SU-DHL-6 (cell line): ENCODE measurements at regions not wholly inside any gene's neighbourhood (a gene's known extent, or its start where the extent isn't known, plus 50 kb on each side); places are given as distances from the start of the nearest gene placed in this dataset.

Experiments
- H2AFZ ChIP-seq: fragments of 200-600 bp; sonication (generic); 2 replicates; pipeline ENCODE4 v1.6.1; 2014; ENCODE audit warnings: low read depth, mild to moderate bottlenecking, moderate library complexity, mixed read lengths, antibody characterized with exemption, low read length; ENCODE audit not compliant: severe bottlenecking
- H3F3A ChIP-seq: fragments of 200-600 bp; shearing (Covaris generic); 2 replicates; pipeline ENCODE4 v1.6.0; 2016; ENCODE audit warnings: antibody characterized with exemption, mild to moderate bottlenecking; ENCODE audit not compliant: insufficient read depth
- H3K27ac ChIP-seq: fragments of 200-600 bp; sonication (generic); 2 replicates; pipeline ENCODE4 v1.5.1; 2016; ENCODE audit warnings: low read depth, mild to moderate bottlenecking, low read length, moderate library complexity, mixed read lengths
- H3K27me3 ChIP-seq: fragments of 200-600 bp; sonication (generic), shearing (Covaris generic); 2 replicates; pipeline ENCODE4 v1.6.0; 2014; ENCODE audit warnings: mild to moderate bottlenecking, low read length
- H3K36me3 ChIP-seq: fragments of 200-600 bp; sonication (generic); 2 replicates; pipeline ENCODE4 v1.6.1; 2014; ENCODE audit warnings: mild to moderate bottlenecking, low read length, mixed read lengths
- H3K4me2 ChIP-seq: fragments of 300-600, 200-600 bp; shearing (Covaris generic), sonication (generic); 2 replicates; pipeline ENCODE4 v1.6.0; 2014; ENCODE audit warnings: low read length, low read depth, mild to moderate bottlenecking; ENCODE audit not compliant: poor library complexity, severe bottlenecking
- H3K4me3 ChIP-seq: fragments of 200-600 bp; sonication (generic); 2 replicates; pipeline ENCODE4 v1.5.1; 2014; ENCODE audit warnings: antibody characterized with exemption, low read length, mild to moderate bottlenecking, mixed read lengths; ENCODE audit not compliant: insufficient read depth, poor library complexity, severe bottlenecking
- H3K79me2 ChIP-seq: fragments of 200-600 bp; sonication (generic); 2 replicates; pipeline ENCODE4 v1.6.1; 2014; ENCODE audit warnings: mild to moderate bottlenecking, low read length, moderate library complexity; ENCODE audit not compliant: insufficient read depth
- H3K9ac ChIP-seq: fragments of 200-600 bp; sonication (generic); 2 replicates; pipeline ENCODE4 v1.7.0; 2014; ENCODE audit warnings: mild to moderate bottlenecking, low read length
- H3K9me2 ChIP-seq: fragments of 200-600 bp; sonication (generic); replicated peaks from 2 replicates; pipeline ENCODE4 v1.6.1; 2014; ENCODE audit warnings: low read length; ENCODE audit not compliant: insufficient read depth
- H3K9me3 ChIP-seq: fragments of 200-600 bp; sonication (generic); 2 replicates; pipeline ENCODE4 v1.6.1; 2014; ENCODE audit warnings: low read length, mixed read lengths; ENCODE audit not compliant: insufficient read depth
- H4K20me1 ChIP-seq: fragments of 200-600 bp; sonication (generic); 2 replicates; pipeline ENCODE4 v1.6.1; 2014; ENCODE audit warnings: low read depth, mild to moderate bottlenecking, antibody characterized with exemption, low read length, moderate library complexity, mixed read lengths
- EZH2phosphoT487 ChIP-seq: fragments of 200-600 bp; sonication (generic), shearing (Covaris generic); conservative IDR thresholded peaks from 2 replicates; pipeline ENCODE4 v1.6.1; 2018; ENCODE audit warnings: mild to moderate bottlenecking, antibody characterized with exemption, low read length, moderate library complexity, mixed read lengths
- TF ChIP-seq, protein P1 (sequence below): fragments of 200-600 bp; sonication (generic); IDR thresholded peaks from one replicate; pipeline ENCODE4 v1.5.1; 2017; ENCODE audit warnings: antibody characterized with exemption, mild to moderate bottlenecking, low read length, moderate library complexity; ENCODE audit not compliant: insufficient read depth, poor library complexity, severe bottlenecking

- Histone ChIP-seq H3K36me3 (no peaks in the 10 kb centered on the region), H3K79me2 (no peaks in the 10 kb centered on the region), H3F3A (no peaks in the 10 kb centered on the region), H2AFZ (no peak overlapping the region), H3K27me3 (no peaks in the 10 kb centered on the region), H3K9me2 (no peaks in the 10 kb centered on the region), H3K4me3 (no peak overlapping the region), H3K4me2 (no peak overlapping the region), H3K9me3 (no peaks in the 10 kb centered on the region), H3K27ac (no peak overlapping the region), H3K9ac (no peak overlapping the region), H4K20me1 (no peaks in the 10 kb centered on the region)
- TF ChIP-seq, protein P1, sequence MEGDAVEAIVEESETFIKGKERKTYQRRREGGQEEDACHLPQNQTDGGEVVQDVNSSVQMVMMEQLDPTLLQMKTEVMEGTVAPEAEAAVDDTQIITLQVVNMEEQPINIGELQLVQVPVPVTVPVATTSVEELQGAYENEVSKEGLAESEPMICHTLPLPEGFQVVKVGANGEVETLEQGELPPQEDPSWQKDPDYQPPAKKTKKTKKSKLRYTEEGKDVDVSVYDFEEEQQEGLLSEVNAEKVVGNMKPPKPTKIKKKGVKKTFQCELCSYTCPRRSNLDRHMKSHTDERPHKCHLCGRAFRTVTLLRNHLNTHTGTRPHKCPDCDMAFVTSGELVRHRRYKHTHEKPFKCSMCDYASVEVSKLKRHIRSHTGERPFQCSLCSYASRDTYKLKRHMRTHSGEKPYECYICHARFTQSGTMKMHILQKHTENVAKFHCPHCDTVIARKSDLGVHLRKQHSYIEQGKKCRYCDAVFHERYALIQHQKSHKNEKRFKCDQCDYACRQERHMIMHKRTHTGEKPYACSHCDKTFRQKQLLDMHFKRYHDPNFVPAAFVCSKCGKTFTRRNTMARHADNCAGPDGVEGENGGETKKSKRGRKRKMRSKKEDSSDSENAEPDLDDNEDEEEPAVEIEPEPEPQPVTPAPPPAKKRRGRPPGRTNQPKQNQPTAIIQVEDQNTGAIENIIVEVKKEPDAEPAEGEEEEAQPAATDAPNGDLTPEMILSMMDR: no peak
- TF ChIP-seq EZH2phosphoT487: no peak
Observed at GRCh38 chr2:126496493-126496892, 159.5 kb upstream of the GYPC start.

DNA sequence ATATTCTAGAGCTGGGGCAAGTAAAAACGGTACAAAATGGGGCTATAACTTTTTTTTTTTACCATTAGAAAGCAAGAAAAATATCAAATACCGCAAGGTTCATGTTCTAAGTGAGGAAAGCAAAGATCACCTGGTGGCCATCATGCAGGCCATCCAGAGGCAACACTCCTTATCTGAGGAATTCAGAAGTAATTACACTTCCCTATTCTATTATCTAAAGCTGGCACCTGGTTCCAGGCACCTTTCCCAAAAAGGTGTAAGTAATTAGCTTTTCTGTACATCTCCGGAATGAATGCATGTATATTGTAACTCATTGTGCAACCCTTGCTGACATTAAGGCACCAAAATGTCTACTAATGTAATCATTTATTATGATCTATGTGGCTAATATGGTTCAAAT is 152.5 kb upstream of the GYPC start:
- Histone ChIP-seq H3F3A (no peaks in the 10 kb centered on the region), H4K20me1 (no peaks in the 10 kb centered on the region), H2AFZ (no peak overlapping the region), H3K36me3 (no peaks in the 10 kb centered on the region), H3K9me3 (no peaks in the 10 kb centered on the region), H3K79me2 (no peaks in the 10 kb centered on the region), H3K27ac (no peak overlapping the region), H3K27me3 (no peaks in the 10 kb centered on the region), H3K9ac (no peak overlapping the region), H3K4me3 (no peak overlapping the region), H3K9me2 (no peaks in the 10 kb centered on the region), H3K4me2 (no peak overlapping the region)
- TF ChIP-seq, protein P1: no peak
- TF ChIP-seq EZH2phosphoT487: no peak

- Histone ChIP-seq H3K27me3 (no peaks in the 10 kb centered on the region), H3K36me3 (no peaks in the 10 kb centered on the region), H4K20me1 (no peaks in the 10 kb centered on the region), H3F3A (no peaks in the 10 kb centered on the region), H3K79me2 (no peaks in the 10 kb centered on the region), H2AFZ (no peak overlapping the region), H3K4me3 (no peak overlapping the region), H3K4me2 (no peak overlapping the region), H3K9me2 (no peaks in the 10 kb centered on the region), H3K9ac (no peak overlapping the region), H3K27ac (no peak overlapping the region), H3K9me3 (no peaks in the 10 kb centered on the region)
- no peak for TF ChIP-seq EZH2phosphoT487
- TF ChIP-seq, protein P1: no peak
Observed at GRCh38 chr2:126504949-126505348, 151.0 kb upstream of the GYPC start.
